Mammary epithelial cell (primary cell): ENCODE measurements at regions not wholly inside any gene's neighbourhood (a gene's known extent, or its start where the extent isn't known, plus 50 kb on each side); places are given as distances from the start of the nearest gene placed in this dataset.

Source experiments
- EZH2 ChIP-seq: IDR thresholded peaks from 2 replicates; pipeline ENCODE4 v1.6.1; 2012; ENCODE audit warnings: low read length, inconsistent platforms, borderline replicate concordance
- TF ChIP-seq, protein P1 (sequence below), 2 donors: IDR thresholded peaks in 1 of 2; conservative IDR thresholded peaks in 1 of 2; 2 replicates each; pipeline ENCODE4 v1.5.1; 2011 to 2012; ENCODE audit warnings: inconsistent platforms in 2 of 2, low read length in 2 of 2, mild to moderate bottlenecking in 2 of 2, control low read depth in 1 of 2, low read depth in 1 of 2; ENCODE audit not compliant: insufficient read depth in 1 of 2; ENCODE audit errors: extremely low read depth in 1 of 2

DNA sequence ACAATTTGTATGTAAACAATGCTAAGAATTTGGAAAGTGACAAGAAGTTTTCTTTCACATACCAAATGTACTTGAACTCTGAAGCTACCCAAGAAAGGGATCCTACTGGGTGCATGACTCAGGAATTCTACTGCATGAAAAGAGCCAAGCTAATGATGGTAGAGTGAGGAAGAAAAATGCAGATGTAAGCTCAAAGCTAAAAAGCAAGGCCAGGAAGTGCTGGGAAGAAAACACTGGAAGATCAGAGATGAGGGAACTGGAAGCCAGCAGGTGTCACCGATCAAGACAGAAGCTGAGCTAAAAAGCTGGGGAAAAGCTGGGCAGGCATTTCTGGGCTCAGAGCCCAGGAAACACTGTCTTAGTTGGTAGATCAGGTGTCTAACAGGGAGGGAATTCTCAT is 449.1 kb downstream of the NKX6-1 start:
- TF ChIP-seq, protein P1, sequence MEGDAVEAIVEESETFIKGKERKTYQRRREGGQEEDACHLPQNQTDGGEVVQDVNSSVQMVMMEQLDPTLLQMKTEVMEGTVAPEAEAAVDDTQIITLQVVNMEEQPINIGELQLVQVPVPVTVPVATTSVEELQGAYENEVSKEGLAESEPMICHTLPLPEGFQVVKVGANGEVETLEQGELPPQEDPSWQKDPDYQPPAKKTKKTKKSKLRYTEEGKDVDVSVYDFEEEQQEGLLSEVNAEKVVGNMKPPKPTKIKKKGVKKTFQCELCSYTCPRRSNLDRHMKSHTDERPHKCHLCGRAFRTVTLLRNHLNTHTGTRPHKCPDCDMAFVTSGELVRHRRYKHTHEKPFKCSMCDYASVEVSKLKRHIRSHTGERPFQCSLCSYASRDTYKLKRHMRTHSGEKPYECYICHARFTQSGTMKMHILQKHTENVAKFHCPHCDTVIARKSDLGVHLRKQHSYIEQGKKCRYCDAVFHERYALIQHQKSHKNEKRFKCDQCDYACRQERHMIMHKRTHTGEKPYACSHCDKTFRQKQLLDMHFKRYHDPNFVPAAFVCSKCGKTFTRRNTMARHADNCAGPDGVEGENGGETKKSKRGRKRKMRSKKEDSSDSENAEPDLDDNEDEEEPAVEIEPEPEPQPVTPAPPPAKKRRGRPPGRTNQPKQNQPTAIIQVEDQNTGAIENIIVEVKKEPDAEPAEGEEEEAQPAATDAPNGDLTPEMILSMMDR (conservative IDR thresholded peaks at IDR 0.05 in 1 of 2, IDR thresholded peaks at IDR 0.05 in 1 of 2; ENCODE audit: extremely low read depth in 1 of 2, insufficient read depth in 1 of 2, low read depth in 1 of 2, low read length in 2 of 2), result no peak
- no peak for TF ChIP-seq EZH2
